DMS53 (cell line): ENCODE measurements at regions not wholly inside any gene's neighbourhood (a gene's known extent, or its start where the extent isn't known, plus 50 kb on each side); places are given as distances from the start of the nearest gene placed in this dataset.
A peak's percentile ranks its signal among the peaks of the same experiment; 100 is the strongest.
"Not testable (repeated sequence)": the region's sequence is repeated elsewhere in the genome, so short reads cannot be mapped to it uniquely, and the experiment has no call there.

Experiments
- DNase-seq: peaks from one replicate; lab custom pipeline; 2025; lab: John Stamatoyannopoulos, UW

DNA sequence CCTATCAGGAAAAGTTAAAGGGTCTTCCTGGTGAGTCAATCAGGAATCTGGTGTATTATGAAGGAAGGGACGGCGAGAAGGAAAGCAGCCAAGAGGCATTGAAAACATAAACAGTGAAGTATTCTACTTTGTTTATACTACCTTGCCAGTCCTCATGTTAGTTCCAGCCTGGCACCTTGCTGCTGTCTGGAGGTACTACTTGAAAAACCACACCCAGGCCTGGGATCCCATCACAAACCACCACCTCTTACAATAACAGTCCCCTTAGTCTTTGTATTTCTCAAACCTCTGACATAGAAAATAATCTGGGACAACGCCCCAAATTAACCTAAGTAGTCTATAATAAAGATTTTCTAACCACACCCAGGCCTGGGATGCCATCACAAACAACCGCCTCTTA, 676.7 kb upstream of the SOX9 start:
- no peak for DNase-seq

DNA sequence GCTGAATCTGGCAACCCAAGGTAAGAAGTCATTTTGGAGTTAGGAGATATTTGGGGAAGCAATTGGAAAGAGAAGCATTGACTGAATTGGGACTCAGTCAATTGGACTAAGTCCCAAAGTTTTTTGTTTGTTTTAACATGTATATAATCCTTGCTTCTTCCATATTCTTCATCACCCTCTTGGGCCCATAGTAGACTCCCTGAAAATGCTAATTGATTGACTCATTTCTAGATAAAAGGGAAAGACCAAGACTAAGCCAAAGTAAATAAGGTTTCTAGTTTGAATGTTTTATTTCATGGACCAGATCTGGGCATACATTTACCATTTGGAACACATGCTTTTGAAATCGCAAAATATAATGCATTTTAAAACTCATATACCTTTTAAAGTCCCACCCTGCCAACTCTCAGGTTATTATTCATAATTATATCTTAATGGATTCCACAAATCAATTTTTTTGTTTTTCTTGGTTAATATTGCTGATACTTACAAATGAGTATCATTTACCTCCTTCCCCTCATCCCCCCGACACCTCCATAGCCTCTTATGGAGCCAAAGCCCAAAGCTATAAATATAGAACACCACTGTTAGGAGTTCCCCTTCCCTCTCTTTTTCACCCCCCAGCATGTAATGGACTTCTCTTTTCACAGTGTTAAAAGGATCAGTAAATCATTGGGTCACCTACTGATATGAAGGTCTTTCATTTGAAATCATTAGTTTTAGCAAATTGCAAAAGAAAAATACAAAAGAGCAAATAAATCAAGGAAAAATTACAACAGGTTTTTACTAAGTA, 674.0 kb upstream of the SOX9 start:
- no peak for DNase-seq

DNA sequence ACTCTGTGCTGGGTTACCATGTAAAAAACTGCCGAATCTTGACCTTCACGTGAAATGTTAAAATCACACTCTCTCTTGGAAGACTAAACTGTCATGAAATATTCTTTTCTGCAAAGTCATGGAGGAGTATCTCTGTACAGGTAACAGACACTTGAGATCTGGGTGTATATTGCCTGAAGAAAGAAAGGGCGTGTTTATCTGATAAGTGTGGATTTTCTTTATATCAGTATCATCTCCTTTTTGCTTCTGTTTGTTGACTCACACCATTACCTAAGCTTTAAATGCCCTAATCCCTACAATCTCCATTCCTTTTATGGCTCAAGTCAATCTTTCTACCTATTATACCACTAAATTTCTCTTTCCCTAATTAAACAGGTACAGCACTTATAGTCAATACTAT, 673.2 kb upstream of the SOX9 start:
- DNase-seq: no peak

DNA sequence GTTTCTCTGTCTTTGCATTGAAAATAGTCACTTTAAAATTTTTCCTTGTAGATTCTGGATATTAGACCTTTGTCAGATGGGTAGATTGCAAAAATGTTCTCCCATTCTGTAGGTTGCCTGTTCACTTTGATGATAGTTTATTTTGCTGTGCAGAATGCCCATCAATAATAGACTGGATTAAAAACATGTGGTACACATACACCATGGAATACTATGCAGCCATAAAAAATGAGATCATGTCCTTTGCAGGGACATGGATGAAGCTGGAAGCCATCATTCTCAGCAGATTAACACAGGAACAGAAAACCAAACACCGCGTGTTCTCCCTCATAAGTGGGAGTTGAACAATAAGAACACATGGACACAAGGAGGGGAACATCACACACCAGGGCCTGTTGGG, 670.2 kb upstream of the SOX9 start:
- DNase-seq: not testable (repeated sequence)

DNA sequence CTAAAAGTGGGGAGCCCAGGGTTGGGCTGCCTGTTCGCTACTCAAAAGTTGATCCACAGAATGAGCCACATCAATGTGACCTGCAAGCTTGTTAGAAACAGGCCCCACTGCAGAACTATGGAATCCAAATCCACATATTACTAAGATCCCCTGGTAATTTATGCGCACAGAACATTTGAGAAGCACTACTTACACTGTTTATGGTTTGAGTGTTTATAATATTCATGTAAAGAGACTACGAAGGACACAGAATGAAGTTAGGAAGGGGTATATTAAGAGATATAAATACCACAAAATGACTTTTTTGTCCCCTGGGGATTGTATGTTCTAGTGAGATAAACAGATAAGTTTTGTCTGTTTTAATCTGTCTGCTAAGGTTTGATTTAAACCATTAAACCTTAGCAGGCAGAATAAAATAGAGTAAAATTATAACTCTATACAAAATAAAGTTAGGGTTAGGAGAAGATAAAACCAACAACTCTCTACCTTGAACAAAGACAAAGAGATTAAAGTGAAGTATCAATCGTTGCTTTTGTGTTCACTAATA, 666.9 kb upstream of the SOX9 start:
- DNase-seq: no peak

DNA sequence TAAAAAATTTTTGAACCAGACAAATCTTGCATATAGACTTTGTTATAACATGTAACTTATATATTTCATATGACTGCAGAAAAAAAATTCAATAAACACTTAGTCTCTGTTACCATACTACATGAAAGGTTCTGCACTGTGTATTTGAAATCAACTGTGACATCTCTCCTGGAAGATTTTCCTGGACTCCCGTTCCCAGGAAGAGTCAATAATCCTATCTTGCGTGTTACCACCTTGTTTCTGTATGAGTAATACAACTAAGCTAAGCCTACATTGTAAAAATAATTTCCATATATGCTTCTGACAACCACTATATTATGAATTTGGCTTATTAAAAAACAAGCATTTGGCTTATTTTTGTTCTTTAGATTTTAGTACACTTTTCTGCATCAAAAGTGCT, 665.6 kb upstream of the SOX9 start:
- peak; percentile 3 for DNase-seq

DNA sequence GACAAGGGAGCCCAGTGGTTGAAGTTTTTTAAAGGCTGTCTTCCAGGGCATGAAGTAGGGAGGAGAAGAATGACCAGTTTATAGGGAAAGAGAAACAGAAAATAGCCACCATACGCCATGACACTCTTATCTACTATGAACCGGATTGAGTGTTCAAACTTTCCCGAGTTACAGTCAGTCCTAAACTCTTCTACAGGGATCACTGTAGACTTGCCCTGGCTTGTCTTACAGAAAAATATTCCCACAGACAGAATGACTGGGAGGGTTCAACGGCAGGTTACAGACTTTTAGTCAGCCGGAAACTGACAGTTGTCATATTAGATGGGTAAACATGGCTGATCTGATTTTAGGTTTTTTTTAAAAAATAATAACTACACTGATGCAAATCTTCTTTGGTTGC, 662.5 kb upstream of the SOX9 start:
- no peak for DNase-seq

DNA sequence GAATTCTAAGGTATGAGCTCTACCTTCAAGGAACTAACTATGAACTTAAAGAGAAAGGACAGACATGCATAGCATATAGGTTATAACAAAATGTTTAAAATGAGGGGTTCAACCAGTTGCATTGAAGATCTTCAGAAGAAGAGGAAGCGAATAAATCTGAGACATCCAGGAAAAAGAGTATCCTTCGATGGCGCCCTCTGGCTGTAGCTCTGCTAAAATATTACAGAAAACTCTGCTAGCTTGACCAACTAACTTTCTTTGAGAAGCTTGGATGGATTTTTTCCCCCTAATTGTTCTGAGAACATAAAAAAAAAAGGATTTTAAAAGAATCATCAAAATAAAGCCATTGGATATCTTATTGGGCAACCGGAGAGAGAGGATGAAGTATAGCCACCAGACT, 659.9 kb upstream of the SOX9 start:
- peak; percentile 64 for DNase-seq

DNA sequence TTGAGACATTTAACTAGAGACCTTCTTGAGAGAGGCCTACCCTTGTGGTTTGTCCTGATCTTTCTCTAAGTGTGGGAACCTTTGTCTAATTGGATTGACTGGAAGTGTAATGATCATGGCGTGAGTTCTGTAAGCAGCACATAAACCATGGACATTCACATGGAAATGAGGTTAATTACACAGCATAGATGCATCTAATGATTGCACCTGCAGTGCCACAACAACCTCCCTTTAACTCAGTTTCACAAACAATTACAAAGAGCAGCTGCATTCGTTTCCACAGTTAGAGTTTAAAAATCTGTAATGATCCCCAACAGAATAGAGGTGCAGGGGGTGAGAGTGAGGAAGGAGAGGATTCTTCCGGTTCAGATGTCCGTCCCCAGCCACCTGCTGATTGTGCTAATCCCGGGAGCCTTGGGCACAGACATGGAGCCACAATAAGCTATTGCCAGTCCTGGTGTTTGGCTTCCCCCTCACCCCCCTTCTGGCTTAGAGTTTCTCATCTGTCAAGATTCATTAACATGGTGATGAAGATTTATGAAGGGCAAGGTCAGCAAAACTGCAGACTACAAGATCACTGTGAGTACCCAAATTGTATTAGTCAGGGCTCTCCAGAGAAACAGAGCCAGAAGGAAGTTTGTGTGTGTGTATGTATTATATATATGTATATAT, 659.2 kb upstream of the SOX9 start:
- no peak for DNase-seq

DNA sequence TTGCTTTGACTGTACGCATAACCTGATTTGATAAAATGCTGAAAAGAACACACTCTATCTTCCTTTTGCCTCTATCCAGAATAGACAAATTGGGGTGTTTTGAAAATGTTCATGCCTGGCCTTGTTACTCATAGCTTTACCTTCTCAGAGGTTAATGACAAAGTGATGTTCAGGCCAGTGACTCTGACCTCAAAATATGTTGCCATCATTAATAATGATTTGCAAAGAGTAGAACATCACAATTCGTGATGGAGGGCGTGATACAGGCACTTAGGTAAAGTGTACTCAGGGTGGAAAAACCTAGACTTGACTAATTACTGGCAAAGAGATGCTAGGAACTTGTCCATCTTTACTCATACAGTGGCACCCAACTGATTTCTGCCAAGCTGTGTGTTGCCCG, 656.6 kb upstream of the SOX9 start:
- DNase-seq: no peak

DNA sequence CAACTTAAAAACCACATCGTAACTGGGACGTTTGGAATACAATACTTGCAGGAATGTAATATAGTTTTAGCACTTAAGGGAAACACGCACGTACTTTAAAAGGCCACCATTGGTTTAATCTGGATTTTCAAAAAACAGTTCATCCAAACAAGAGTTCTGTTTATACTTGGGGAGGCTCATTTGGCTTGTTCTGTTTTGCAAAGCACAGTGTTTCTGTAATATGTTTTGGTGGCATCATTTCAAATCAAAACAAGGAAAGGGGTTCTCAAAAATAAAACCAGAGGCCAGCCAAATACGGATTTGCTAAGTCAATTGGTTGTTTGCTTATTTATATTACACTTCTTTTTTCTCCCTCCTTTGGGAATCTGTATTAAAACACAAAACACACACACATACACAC, 656.1 kb upstream of the SOX9 start:
- no peak for DNase-seq

DNA sequence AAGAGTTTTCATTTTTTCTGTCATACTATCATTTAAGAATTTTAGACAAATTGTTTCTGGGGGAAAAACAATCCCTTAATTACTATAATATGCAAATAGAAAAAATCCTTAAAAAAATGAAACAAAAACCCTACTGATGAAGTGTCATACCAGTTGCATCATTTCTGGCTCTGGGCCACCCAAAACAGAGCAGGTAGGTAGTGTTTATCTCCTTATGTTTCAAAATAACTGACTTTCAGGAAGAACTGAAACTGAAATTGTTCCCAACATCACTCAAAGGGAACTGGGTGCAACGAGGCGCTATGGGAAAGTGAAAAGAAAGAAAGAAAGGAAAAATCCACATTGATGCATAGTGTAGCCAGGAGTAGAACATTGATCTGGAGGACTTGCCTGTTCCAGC, 653.1 kb upstream of the SOX9 start:
- peak; percentile 9 for DNase-seq

DNA sequence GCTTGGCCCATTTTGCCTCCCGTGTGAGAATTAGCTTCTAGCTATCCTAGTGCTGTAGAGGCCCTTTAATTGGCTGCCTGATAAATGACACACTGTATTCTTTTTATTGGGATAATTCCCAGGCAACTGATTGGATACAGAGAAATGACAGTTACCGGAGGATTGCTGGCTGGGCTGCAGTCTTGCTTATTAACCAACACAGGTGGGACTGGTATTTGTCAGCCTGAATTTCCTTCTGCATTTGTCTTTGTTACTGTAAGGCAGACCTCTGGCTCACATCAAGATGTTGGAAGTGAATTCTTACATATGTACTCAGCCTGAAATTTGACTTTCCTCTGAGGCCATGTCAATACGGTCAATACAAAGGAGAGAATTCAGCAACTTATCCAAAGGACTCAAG, 650.8 kb upstream of the SOX9 start:
- no peak for DNase-seq

DNA sequence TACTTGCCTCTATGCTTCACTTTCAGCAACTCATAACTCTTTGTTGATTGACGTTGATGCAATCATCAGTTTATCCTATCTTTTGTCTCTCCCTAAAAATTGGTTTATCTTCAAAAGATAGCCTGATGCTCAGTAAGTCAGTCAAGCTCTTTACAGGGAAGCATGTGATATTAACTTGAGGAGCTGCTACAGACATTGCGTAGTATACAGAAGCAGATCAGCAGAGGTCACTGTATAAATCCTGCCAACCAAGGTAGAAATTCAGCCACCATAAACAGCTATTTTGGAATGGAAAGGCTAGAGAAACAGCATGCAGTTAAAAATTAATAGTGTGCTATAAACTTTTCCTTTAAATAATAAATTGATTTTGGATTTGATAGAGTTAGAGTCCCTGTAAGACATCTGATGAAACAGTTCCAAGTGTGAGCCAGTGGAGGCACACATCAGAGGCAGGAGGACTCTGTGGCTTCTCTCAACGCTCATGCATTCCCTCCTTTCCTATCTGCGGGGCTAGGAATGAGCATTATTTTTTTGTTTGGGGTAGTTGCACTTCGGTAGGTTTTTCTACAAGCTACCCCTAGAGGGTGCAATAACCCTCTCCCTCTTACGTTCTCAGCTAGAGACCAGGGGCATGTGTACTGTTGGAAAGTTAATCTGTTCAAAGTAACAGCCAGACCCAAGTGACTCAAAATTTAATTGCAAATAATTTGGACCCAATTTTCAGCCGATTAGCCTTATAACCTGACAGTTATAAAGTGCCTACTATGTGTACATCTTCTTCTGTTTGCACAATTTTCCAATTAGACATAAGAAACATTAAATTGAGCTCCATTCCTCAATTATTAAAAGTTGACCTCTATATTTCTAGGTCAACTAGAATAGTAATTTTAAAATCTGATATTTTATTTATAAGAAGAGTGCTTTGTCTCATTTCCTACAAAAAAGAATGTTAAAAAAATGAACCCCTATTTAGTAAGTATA, 647.7 kb upstream of the SOX9 start:
- DNase-seq: peak; percentile 85

DNA sequence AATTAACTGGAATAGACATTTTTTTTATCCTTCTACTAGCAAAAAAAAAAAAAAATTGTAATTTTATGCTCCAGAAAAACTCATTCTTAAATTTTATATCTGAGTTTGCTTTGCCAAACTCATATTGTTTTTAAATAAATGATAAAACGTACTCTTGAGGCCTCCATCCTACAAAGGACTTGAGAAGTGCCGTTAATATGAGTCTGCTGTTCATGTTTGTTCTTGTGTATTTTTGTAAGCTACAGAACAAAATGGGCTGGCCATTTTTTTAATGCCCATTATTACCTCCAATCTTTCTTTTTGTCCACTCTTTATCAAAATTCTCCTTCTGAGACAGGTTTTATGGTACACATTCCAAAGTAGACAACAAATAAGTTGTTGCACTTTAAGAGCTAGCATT, 643.5 kb upstream of the SOX9 start:
- DNase-seq: no peak

DNA sequence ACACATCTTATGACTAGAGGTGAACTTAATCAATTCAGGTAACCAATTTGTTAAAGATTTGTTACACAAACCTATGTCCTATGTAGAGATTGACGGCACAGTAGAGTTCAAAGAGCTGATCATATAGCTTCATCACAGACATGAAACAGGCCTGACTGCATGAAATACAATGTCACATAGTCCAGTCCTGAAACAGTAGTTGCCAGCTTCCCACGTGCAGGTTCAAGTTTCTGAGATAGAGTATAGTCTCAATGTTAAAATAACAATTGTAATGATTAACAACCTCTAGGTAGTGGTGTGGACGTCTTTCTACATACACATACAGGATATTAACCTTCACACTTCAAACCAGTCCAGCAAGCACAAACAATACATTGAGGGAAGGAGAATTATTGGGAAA, 640.7 kb upstream of the SOX9 start:
- DNase-seq: no peak

DNA sequence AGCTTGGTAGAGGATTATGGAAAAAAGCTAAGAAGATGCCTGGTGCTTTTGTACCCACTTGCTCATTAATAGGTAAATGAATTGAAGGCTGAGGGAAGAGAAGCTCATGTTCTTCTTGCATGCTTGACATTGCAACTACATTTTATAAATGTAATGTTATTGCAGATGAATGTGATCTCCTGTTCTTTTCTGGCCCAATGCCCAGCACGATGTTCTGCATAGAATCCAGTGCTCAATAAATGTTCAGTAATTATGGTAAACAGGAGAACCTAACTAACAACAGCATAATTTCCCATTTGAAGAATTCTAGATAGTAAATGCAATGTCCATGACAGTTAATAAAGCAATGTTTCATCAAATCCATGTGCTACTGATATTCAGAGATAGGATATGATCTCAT, 638.2 kb upstream of the SOX9 start:
- DNase-seq: no peak

DNA sequence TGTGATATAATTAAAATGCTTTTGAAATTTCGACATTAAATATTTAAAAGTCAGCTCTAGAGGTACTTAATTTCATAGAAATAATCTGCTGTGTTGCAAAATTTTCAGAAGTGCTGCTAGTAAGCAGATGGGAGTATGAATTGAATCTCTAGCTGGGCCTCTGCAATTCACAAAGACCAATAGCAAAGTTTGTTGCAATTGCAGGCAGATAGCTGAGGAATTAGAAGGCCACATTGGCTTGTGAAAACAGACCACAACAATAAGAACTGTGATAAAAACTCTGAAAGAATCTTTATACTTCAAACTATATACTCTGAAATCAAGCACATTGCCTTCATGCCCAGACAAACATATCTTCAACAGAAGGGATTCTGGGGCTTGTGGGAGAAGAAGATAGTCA, 636.3 kb upstream of the SOX9 start:
- DNase-seq: no peak

DNA sequence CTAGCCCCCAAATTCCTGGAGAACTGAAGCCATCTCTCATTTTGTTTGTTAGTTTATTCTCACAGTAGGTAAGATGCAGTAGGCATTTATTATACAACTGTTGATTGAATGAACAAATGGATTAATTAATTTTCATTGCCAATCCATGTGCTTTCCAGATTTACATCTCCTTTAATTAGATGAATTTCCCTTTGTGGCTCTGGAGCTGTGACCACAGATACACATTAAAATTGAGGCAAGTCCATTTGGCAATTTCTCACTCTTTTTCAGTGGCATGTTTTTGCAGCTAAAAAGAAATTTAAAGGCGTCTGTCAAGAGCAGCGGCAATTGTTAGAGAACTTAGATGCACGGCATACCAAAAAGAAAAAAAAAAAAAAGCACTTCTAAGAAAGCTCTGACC, 635.4 kb upstream of the SOX9 start:
- DNase-seq: no peak

DNA sequence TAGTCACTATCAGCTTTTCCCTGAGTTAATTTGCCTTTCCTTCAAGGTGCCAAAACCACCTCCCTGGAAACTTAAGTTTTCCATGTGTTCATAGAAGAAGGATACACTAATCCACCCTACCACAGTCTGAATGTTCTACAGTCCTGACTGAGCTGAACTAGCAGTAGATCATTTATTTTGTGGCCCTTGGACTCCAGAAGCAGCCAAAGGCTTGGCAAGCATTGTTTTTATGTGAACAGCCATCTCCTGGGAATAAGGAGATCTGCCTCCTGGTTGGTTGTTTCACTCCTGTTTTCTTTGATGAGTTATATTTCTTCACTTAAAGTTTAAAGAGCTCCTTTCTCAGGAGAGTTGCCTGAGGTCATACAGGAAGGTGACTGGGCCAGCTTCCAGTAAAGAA, 634.6 kb upstream of the SOX9 start:
- no peak for DNase-seq

DNA sequence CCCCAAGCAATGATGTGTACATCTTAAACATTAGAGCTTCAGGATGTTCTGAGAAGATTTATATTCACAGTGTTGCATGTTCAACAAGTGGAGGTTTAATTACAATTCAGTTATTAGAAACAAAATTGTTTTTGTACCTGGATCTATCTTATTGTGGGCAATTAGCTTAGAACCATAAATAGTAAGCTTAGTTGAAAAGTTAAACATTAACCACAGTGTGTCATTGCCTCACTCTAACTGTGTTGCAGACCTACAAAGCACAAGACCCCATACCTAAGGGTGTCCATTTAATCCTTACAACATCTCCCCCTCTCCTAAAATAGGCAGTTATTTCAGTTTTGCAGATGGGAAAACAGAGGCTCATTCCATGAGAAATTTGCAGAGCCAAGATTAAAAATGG, 632.0 kb upstream of the SOX9 start:
- peak; percentile 40 for DNase-seq

DNA sequence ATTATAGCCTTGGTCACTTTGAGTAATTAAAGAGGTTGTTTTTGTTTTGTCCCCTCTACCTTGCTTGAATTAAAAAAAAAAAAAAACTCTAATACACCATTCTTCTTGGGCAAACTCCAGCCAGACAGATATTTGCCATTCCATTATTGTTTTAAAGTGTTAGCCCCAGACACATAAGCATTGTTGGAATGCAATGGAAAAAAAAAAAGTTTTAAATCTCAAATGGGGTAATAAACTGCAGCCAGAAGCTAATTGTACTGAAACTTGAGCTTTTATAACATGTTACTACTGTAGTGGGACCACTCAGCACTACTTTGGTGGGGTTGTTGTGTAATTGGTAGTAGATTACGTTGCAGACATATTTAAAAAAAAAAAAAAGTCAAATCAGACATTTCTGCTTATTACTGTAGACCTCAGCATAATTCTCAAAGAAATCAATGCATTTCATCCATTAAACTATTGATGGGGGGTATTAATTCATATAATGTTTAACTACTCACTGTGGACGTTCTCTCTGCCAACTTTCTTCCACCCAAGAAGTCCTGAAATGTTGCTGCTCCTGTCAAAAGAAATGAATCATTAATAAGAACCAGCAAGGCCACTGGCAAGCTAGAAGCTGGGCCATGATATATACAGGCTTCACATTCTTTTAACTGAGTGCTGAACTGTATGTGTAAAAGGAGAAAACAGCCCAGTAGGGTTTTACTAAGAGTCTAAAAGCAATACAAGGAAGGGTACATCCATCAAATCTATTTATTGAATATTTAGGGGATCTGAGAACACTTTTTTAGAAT, 626.6 kb upstream of the SOX9 start:
- DNase-seq: no peak
